H9 (cell line): ENCODE measurements at regions not wholly inside any gene's neighbourhood (a gene's known extent, or its start where the extent isn't known, plus 50 kb on each side); places are given as distances from the start of the nearest gene placed in this dataset.

Experiments used
- DNase-seq: peaks from one replicate; pipeline ENCODE4 v3.0.0-alpha.2; 2017
- H2AFZ ChIP-seq: one replicate; pipeline ENCODE4 v1.6.1; 2013; ENCODE audit warnings: mild to moderate bottlenecking, low read length, control low read depth, moderate library complexity
- H2AK5ac ChIP-seq: 2 replicates; pipeline ENCODE4 v1.6.1; 2013; ENCODE audit warnings: low read length, control low read depth, mixed read lengths; ENCODE audit not compliant: insufficient read length
- H2BK120ac ChIP-seq: one replicate; pipeline ENCODE4 v1.6.1; 2013; ENCODE audit warnings: low read depth, mild to moderate bottlenecking, low read length, control low read depth, inconsistent platforms; ENCODE audit not compliant: poor library complexity, severe bottlenecking
- H2BK12ac ChIP-seq: 2 replicates; pipeline ENCODE4 v1.6.1; 2013; ENCODE audit warnings: low read length, control low read depth, mixed read lengths, low read depth; ENCODE audit not compliant: insufficient read length
- H2BK15ac ChIP-seq: 2 replicates; pipeline ENCODE4 v1.6.1; 2013; ENCODE audit warnings: low read depth, low read length, control low read depth
- H2BK20ac ChIP-seq: one replicate; pipeline ENCODE4 v1.6.1; 2013; ENCODE audit warnings: low read depth, mild to moderate bottlenecking, low read length, control low read depth, inconsistent platforms; ENCODE audit not compliant: poor library complexity, severe bottlenecking
- H2BK5ac ChIP-seq: 2 replicates; pipeline ENCODE4 v1.6.1; 2013; ENCODE audit warnings: low read length, control low read depth, mixed read lengths; ENCODE audit not compliant: insufficient read length
- H3K14ac ChIP-seq: 2 replicates; pipeline ENCODE4 v1.6.1; 2013; ENCODE audit warnings: low read length, control low read depth; ENCODE audit not compliant: insufficient read depth
- H3K18ac ChIP-seq: 2 replicates; pipeline ENCODE4 v1.6.1; 2013; ENCODE audit warnings: low read depth, mild to moderate bottlenecking, mixed read lengths, low read length, control low read depth; ENCODE audit not compliant: insufficient read length
- H3K23ac ChIP-seq: 2 replicates; pipeline ENCODE4 v1.6.1; 2013; ENCODE audit warnings: low read length, control low read depth, mixed read lengths, low read depth; ENCODE audit not compliant: insufficient read length
- H3K23me2 ChIP-seq: 2 replicates; pipeline ENCODE4 v1.6.1; 2013; ENCODE audit warnings: low read depth, mild to moderate bottlenecking, mixed read lengths, low read length, control low read depth; ENCODE audit not compliant: insufficient read length, poor library complexity, severe bottlenecking
- H3K27ac ChIP-seq: 2 replicates; pipeline ENCODE4 v1.5.1; 2013; ENCODE audit warnings: low read length, control low read depth, mixed read lengths, low read depth; ENCODE audit not compliant: insufficient read length
- H3K27me3 ChIP-seq: 2 replicates; pipeline ENCODE4 v1.6.1; 2013; ENCODE audit warnings: low read length, control low read depth, inconsistent platforms; ENCODE audit not compliant: insufficient read depth
- H3K4ac ChIP-seq: 2 replicates; pipeline ENCODE4 v1.6.1; 2013; ENCODE audit warnings: low read depth, mild to moderate bottlenecking, control low read depth, inconsistent platforms, low read length, moderate library complexity
- H3K4me1 ChIP-seq: 2 replicates; pipeline ENCODE4 v1.6.1; 2013; ENCODE audit warnings: low read length, control low read depth, inconsistent platforms; ENCODE audit not compliant: insufficient read depth
- H3K4me2 ChIP-seq: 2 replicates; pipeline ENCODE4 v1.6.1; 2013; ENCODE audit warnings: low read length, control low read depth, mixed read lengths; ENCODE audit not compliant: insufficient read length, insufficient read depth
- H3K56ac ChIP-seq: 2 replicates; pipeline ENCODE4 v1.6.1; 2013; ENCODE audit warnings: low read depth, mild to moderate bottlenecking, mixed read lengths, low read length, control low read depth; ENCODE audit not compliant: insufficient read length
- H3K79me1 ChIP-seq: 2 replicates; pipeline ENCODE4 v1.6.1; 2013; ENCODE audit warnings: low read depth, mild to moderate bottlenecking, moderate library complexity, low read length, control low read depth, inconsistent platforms; ENCODE audit not compliant: insufficient read depth, poor library complexity, severe bottlenecking
- H3K79me2 ChIP-seq: 2 replicates; pipeline ENCODE4 v1.6.1; 2013; ENCODE audit warnings: low read length, control low read depth, inconsistent platforms; ENCODE audit not compliant: insufficient read depth
- H3K9ac ChIP-seq: 2 replicates; pipeline ENCODE4 v1.6.1; 2013; ENCODE audit warnings: low read length, control low read depth, mixed read lengths; ENCODE audit not compliant: insufficient read length; ENCODE audit errors: extremely low read depth
- H3K9me3 ChIP-seq: one replicate; pipeline ENCODE4 v1.6.1; 2013; ENCODE audit warnings: low read depth, low read length, inconsistent platforms; ENCODE audit not compliant: control insufficient read depth
- H3T11ph ChIP-seq: one replicate; pipeline ENCODE4 v1.6.1; 2013; ENCODE audit warnings: mild to moderate bottlenecking, low read length, control low read depth, inconsistent platforms
- H4K20me1 ChIP-seq: one replicate; pipeline ENCODE4 v1.6.1; 2013; ENCODE audit not compliant: control insufficient read depth, insufficient read length, insufficient read depth
- H4K5ac ChIP-seq: 2 replicates; pipeline ENCODE4 v1.6.1; 2013; ENCODE audit warnings: low read depth, mild to moderate bottlenecking, mixed read lengths, low read length, control low read depth; ENCODE audit not compliant: insufficient read length
- H4K8ac ChIP-seq: replicated peaks from 2 replicates; pipeline ENCODE4 v1.6.1; 2013; ENCODE audit warnings: low read length, control low read depth, mixed read lengths, low read depth; ENCODE audit not compliant: insufficient read length
- H4K91ac ChIP-seq: 2 replicates; pipeline ENCODE4 v1.6.1; 2013; ENCODE audit warnings: low read depth, mild to moderate bottlenecking, moderate library complexity, mixed read lengths, low read length, control low read depth; ENCODE audit not compliant: insufficient read length
- H3K27ac Mint-ChIP-seq, 3 experiments: 2 replicates in 2 of 3; 3 replicates in 1 of 3; pipeline ENCODE4 v1.8.0; 2020 to 2021; ENCODE audit warnings: mixed read lengths in 3 of 3, mild to moderate bottlenecking in 1 of 3, moderate library complexity in 1 of 3
- H3K27me3 Mint-ChIP-seq: 2 replicates; pipeline ENCODE4 v1.8.0; 2021; ENCODE audit warnings: low read depth, mild to moderate bottlenecking, moderate library complexity, mixed read lengths
- H3K36me3 Mint-ChIP-seq, 3 experiments: 2 replicates in 2 of 3; 3 replicates in 1 of 3; pipeline ENCODE4 v1.8.0; 2020 to 2021; ENCODE audit warnings: low read depth in 3 of 3, mixed read lengths in 3 of 3; ENCODE audit not compliant: insufficient read depth in 1 of 3
- H3K4me1 Mint-ChIP-seq, 2 experiments: 2 replicates each; pipeline ENCODE4 v1.8.0; 2020; ENCODE audit warnings: mixed read lengths in 2 of 2
- H3K4me3 Mint-ChIP-seq, 2 experiments: 2 replicates in 1 of 2; 3 replicates in 1 of 2; pipeline ENCODE4 v1.8.0; 2020 to 2021; ENCODE audit warnings: mild to moderate bottlenecking in 2 of 2, mixed read lengths in 2 of 2, moderate library complexity in 1 of 2
- H3K9me3 Mint-ChIP-seq, 2 experiments: 2 replicates in 1 of 2; 3 replicates in 1 of 2; pipeline ENCODE4 v1.8.0; 2020; ENCODE audit warnings: mild to moderate bottlenecking in 2 of 2, mixed read lengths in 2 of 2, moderate library complexity in 1 of 2
- CTCF ChIP-seq: fragments of 200-600 bp; sonication (generic); conservative IDR thresholded peaks from 3 replicates; pipeline ENCODE4 v1.8.0; 2021; ENCODE audit warnings: antibody characterized with exemption, mild to moderate bottlenecking
- WGBS: extraction: QIAGEN DNeasy Blood & Tissue Kit; methylation state at CpG from one replicate; pipeline ENCODE4 v1.1.7; 2013; ENCODE audit warnings: missing lambda C conversion rate, low lambda C conversion rate, mixed read lengths; ENCODE audit not compliant: insufficient read length; ENCODE audit errors: extremely low coverage; 5-methylcytosine and 5-hydroxymethylcytosine counted together

GRCh38 chr4:136992032-136992431, 540.3 kb downstream of the PCDH18 start:
- Mint-ChIP-seq H3K27ac (no peak overlapping the region), H3K27me3 (no peaks in the 10 kb centered on the region), H3K4me1 (no peaks in the 10 kb centered on the region), H3K9me3 (peaks cover 3 to 4% of the 10 kb centered on the region in 2 experiments; a peak in 2 of 5 replicates), H3K4me3 (no peak overlapping the region), H3K36me3 (peaks cover 0 to 4% (median 0%) of the 10 kb centered on the region in 3 experiments; a peak in 2 of 7 replicates)
- Histone ChIP-seq H3K23me2 (no peaks in the 10 kb centered on the region), H3K9ac (no peak overlapping the region), H2BK15ac (no peak overlapping the region), H2BK12ac (no peak overlapping the region), H4K5ac (no peak overlapping the region), H3K14ac (no peak overlapping the region), H3K23ac (no peak overlapping the region), H3T11ph (no peak overlapping the region), H4K20me1 (no peaks in the 10 kb centered on the region), H3K9me3 (no peaks in the 10 kb centered on the region), H2AK5ac (no peak overlapping the region), H3K79me2 (no peaks in the 10 kb centered on the region), H3K4ac (no peak overlapping the region), H2BK5ac (no peak overlapping the region), H3K79me1 (no peaks in the 10 kb centered on the region), H4K91ac (no peak overlapping the region), H3K4me1 (no peaks in the 10 kb centered on the region), H3K4me2 (no peak overlapping the region), H3K56ac (no peak overlapping the region), H2BK120ac (no peak overlapping the region), H3K27ac (no peak overlapping the region), H3K27me3 (no peaks in the 10 kb centered on the region), H3K18ac (no peak overlapping the region), H2BK20ac (no peak overlapping the region), H2AFZ (no peak overlapping the region), H4K8ac (no peak overlapping the region)
- TF ChIP-seq CTCF = peak; percentile 41; the same call in 2 of the 3 replicates
- DNase-seq = no peak
- no CpG with 5 or more reads among the region's 3 CpGs for WGBS
